ENCODE measurements at regions not wholly inside any gene's neighbourhood (a gene's known extent, or its start where the extent isn't known, plus 50 kb on each side); places are given as distances from the start of the nearest gene placed in this dataset.
"Not testable (repeated sequence)": the region's sequence is repeated elsewhere in the genome, so short reads cannot be mapped to it uniquely, and the experiment has no call there.

DNA sequence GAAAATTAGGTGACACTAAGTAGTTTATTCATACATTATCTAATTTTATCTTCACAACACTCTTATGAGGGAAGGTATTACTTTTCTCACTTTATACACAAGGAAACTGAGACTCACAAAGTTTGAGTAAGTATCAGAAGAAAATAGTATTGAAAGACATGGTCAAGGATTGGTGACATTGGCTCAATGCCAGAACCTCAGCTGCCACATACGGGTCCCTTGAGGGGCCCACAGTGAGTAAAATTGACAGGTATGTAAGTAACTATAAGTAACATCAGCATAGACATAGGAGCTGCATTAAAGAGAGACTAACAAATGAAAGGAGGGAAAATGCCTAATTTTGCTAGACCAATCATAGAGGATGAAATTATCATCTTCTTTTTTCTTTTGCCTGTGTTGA is 134.1 kb downstream of the COX18 start:
- H3K36me3 ChIP-seq (ENCODE audit: insufficient read depth, low read depth, low read length), result no peaks in the 10 kb centered on the region
- no peaks in the 10 kb centered on the region for H3K9me3 ChIP-seq (ENCODE audit: insufficient read depth, low read depth, low read length)
- no peak overlapping the region for H3K27ac ChIP-seq (ENCODE audit: low read length)
- no peaks in the 10 kb centered on the region for H3K27me3 ChIP-seq (ENCODE audit: insufficient read depth, low read length)
- no peak overlapping the region for H3K4me3 ChIP-seq (ENCODE audit: low read length)
- H3K9ac ChIP-seq (ENCODE audit: low read depth, low read length), result no peak overlapping the region
- no peaks in the 10 kb centered on the region for H3K4me1 ChIP-seq (ENCODE audit: insufficient read depth, low read length)

- H3K27ac ChIP-seq (ENCODE audit: low read length), result no peak overlapping the region
- no peaks in the 10 kb centered on the region for H3K9me3 ChIP-seq (ENCODE audit: insufficient read depth, low read depth, low read length)
- no peaks in the 10 kb centered on the region for H3K4me1 ChIP-seq (ENCODE audit: insufficient read depth, low read length)
- no peaks in the 10 kb centered on the region for H3K36me3 ChIP-seq (ENCODE audit: insufficient read depth, low read depth, low read length)
- H3K4me3 ChIP-seq (ENCODE audit: low read length), result no peak overlapping the region
- no peak overlapping the region for H3K9ac ChIP-seq (ENCODE audit: low read depth, low read length)
- no peaks in the 10 kb centered on the region for H3K27me3 ChIP-seq (ENCODE audit: insufficient read depth, low read length)
These were observed 136.5 kb downstream of the COX18 start for GRCh38 chr4:72933029-72933428.

DNA sequence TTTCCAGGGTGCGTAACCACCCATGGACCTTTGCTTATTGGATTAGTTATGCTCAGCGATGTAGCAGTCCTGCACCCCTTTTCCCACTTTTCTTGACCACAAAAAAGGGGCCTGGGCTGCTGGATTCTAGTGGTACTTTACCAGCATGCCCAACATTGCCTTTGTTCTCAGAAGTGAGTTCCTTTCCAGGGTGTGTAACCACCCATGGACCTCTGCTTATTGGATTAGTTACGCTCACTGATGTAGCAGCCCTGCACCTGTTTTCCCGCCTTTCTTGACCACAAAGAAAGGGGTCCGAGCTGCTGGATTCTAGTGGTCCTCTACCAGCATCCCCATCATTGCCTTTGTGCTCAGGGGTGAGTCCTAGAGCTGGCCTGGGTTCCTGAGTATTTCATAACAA is 138.2 kb downstream of the COX18 start:
- H3K27ac ChIP-seq (ENCODE audit: low read length), result no peak overlapping the region
- H3K9me3 ChIP-seq (ENCODE audit: insufficient read depth, low read depth, low read length), result no peaks in the 10 kb centered on the region
- no peak overlapping the region for H3K4me3 ChIP-seq (ENCODE audit: low read length)

GRCh38 chr4:72929596-72930274 is 139.8 kb downstream of the COX18 start:
- H3K27me3 ChIP-seq (ENCODE audit: insufficient read depth, low read length); H3K27ac ChIP-seq (ENCODE audit: low read length); H3K9ac ChIP-seq (ENCODE audit: low read depth, low read length); H3K4me1 ChIP-seq (ENCODE audit: insufficient read depth, low read length); H3K4me3 ChIP-seq (ENCODE audit: low read length); H3K9me3 ChIP-seq (ENCODE audit: insufficient read depth, low read depth, low read length); H3K36me3 ChIP-seq (ENCODE audit: insufficient read depth, low read depth, low read length): not testable (repeated sequence)

More for the DNA sequence above, 138.2 kb downstream of the COX18 start:
- H3K36me3 ChIP-seq (ENCODE audit: insufficient read depth, low read depth, low read length), result no peaks in the 10 kb centered on the region
- H3K4me1 ChIP-seq (ENCODE audit: insufficient read depth, low read length), result no peaks in the 10 kb centered on the region
- no peak overlapping the region for H3K9ac ChIP-seq (ENCODE audit: low read depth, low read length)
- H3K27me3 ChIP-seq (ENCODE audit: insufficient read depth, low read length), result no peaks in the 10 kb centered on the region

GRCh38 chr4:72924814-72925213 is 144.7 kb downstream of the COX18 start:
- H3K27me3 ChIP-seq (ENCODE audit: insufficient read depth, low read length), result no peaks in the 10 kb centered on the region
- H3K4me3 ChIP-seq (ENCODE audit: low read length), result no peak overlapping the region
- H3K4me1 ChIP-seq (ENCODE audit: insufficient read depth, low read length), result no peaks in the 10 kb centered on the region
- H3K9ac ChIP-seq (ENCODE audit: low read depth, low read length), result no peak overlapping the region
- H3K27ac ChIP-seq (ENCODE audit: low read length), result no peak overlapping the region
- no peaks in the 10 kb centered on the region for H3K36me3 ChIP-seq (ENCODE audit: insufficient read depth, low read depth, low read length)
- H3K9me3 ChIP-seq (ENCODE audit: insufficient read depth, low read depth, low read length), result no peaks in the 10 kb centered on the region

- H3K27me3 ChIP-seq (ENCODE audit: insufficient read depth, low read length), result no peaks in the 10 kb centered on the region
- H3K4me1 ChIP-seq (ENCODE audit: insufficient read depth, low read length), result no peaks in the 10 kb centered on the region
- H3K36me3 ChIP-seq (ENCODE audit: insufficient read depth, low read depth, low read length), result no peaks in the 10 kb centered on the region
- no peaks in the 10 kb centered on the region for H3K9me3 ChIP-seq (ENCODE audit: insufficient read depth, low read depth, low read length)
- no peak overlapping the region for H3K4me3 ChIP-seq (ENCODE audit: low read length)
- no peak overlapping the region for H3K9ac ChIP-seq (ENCODE audit: low read depth, low read length)
- H3K27ac ChIP-seq (ENCODE audit: low read length), result no peak overlapping the region
These were observed 149.6 kb downstream of the COX18 start for GRCh38 chr4:72919937-72920336.

DNA sequence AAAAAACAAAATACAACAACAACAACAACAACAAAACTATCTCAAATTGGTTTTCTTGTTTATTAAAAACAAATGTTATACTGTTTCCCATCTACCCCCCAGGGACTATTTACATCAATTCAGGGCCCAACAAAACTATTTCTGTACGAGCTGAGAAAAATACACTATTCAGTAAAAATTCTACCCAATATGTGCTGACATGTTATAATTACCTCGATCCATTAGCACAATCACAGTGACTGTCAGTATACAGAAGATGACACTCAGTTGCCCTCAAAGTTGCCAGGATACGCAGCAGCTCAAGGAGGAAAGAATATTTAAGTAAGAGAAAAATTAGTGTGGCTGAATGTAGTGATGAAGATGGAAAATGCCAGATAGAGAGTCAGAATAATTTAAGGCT is 150.1 kb downstream of the COX18 start:
- no peak overlapping the region for H3K9ac ChIP-seq (ENCODE audit: low read depth, low read length)
- H3K9me3 ChIP-seq (ENCODE audit: insufficient read depth, low read depth, low read length), result no peaks in the 10 kb centered on the region
- H3K4me1 ChIP-seq (ENCODE audit: insufficient read depth, low read length), result no peaks in the 10 kb centered on the region
- H3K36me3 ChIP-seq (ENCODE audit: insufficient read depth, low read depth, low read length), result no peaks in the 10 kb centered on the region
- H3K4me3 ChIP-seq (ENCODE audit: low read length), result no peak overlapping the region
- no peak overlapping the region for H3K27ac ChIP-seq (ENCODE audit: low read length)
- H3K27me3 ChIP-seq (ENCODE audit: insufficient read depth, low read length), result no peaks in the 10 kb centered on the region

DNA sequence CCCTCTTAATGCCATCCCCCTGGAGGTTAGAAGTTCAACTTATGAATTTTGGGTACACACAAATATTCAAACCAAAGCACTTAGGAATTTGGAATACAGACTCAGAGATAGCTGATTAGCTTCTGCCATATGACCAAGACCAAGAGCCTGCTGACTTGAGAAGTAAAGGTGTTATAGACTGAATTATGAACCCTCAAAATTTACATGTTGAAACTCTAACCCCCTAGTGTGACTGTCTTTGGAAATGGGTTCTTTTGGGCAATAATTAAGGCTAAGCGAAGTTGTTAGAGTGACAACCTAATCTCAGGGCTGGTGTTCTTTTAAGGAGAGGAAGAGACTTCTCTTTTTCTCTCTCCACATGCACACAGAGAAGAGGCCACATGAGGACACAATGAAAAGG is 151.2 kb downstream of the COX18 start:
- H3K9me3 ChIP-seq (ENCODE audit: insufficient read depth, low read depth, low read length), result no peaks in the 10 kb centered on the region
- no peak overlapping the region for H3K4me3 ChIP-seq (ENCODE audit: low read length)
- no peak overlapping the region for H3K9ac ChIP-seq (ENCODE audit: low read depth, low read length)
- no peak overlapping the region for H3K27ac ChIP-seq (ENCODE audit: low read length)
- no peaks in the 10 kb centered on the region for H3K36me3 ChIP-seq (ENCODE audit: insufficient read depth, low read depth, low read length)
- H3K27me3 ChIP-seq (ENCODE audit: insufficient read depth, low read length), result no peaks in the 10 kb centered on the region
- no peaks in the 10 kb centered on the region for H3K4me1 ChIP-seq (ENCODE audit: insufficient read depth, low read length)

GRCh38 chr4:72911316-72911715 is 158.2 kb downstream of the COX18 start:
- Histone ChIP-seq H3K27me3 (ENCODE audit: insufficient read depth, low read length) (no peaks in the 10 kb centered on the region), H3K36me3 (ENCODE audit: insufficient read depth, low read depth, low read length) (no peaks in the 10 kb centered on the region), H3K9me3 (ENCODE audit: insufficient read depth, low read depth, low read length) (no peaks in the 10 kb centered on the region), H3K9ac (ENCODE audit: low read depth, low read length) (no peak overlapping the region), H3K4me3 (ENCODE audit: low read length) (no peak overlapping the region), H3K4me1 (ENCODE audit: insufficient read depth, low read length) (no peaks in the 10 kb centered on the region), H3K27ac (ENCODE audit: low read length) (no peak overlapping the region)

GRCh38 chr4:72909461-72909860 is 160.1 kb downstream of the COX18 start:
- H3K9ac ChIP-seq (ENCODE audit: low read depth, low read length), result no peak overlapping the region
- H3K4me1 ChIP-seq (ENCODE audit: insufficient read depth, low read length), result no peaks in the 10 kb centered on the region
- H3K36me3 ChIP-seq (ENCODE audit: insufficient read depth, low read depth, low read length), result no peaks in the 10 kb centered on the region
- H3K27me3 ChIP-seq (ENCODE audit: insufficient read depth, low read length), result no peaks in the 10 kb centered on the region
- H3K4me3 ChIP-seq (ENCODE audit: low read length), result no peak overlapping the region
- no peaks in the 10 kb centered on the region for H3K9me3 ChIP-seq (ENCODE audit: insufficient read depth, low read depth, low read length)
- H3K27ac ChIP-seq (ENCODE audit: low read length), result no peak overlapping the region

DNA sequence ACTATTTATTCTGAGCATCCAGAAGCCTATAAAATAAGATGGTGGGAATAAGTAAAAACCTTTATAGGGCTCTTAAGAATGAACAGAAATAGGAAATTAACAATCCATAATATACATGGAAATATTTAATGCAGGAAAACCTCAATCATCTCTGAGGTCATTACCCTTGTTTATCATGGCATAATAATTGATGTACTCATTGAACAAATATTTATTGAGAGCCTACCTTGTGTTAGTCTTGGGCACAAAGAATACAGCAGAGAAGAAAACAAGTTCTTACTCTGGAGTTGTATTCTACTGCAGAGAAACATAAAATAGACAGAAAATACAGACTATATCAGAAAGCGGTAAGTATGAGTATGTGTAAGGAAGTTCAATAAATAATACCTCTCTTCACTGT is 167.2 kb downstream of the COX18 start:
- Histone ChIP-seq H3K27me3 (ENCODE audit: insufficient read depth, low read length) (no peaks in the 10 kb centered on the region), H3K9ac (ENCODE audit: low read depth, low read length) (no peak overlapping the region), H3K4me1 (ENCODE audit: insufficient read depth, low read length) (peaks cover 13% of the 10 kb centered on the region; the same call in 1 of the 2 replicates), H3K4me3 (ENCODE audit: low read length) (no peak overlapping the region), H3K36me3 (ENCODE audit: insufficient read depth, low read depth, low read length) (no peaks in the 10 kb centered on the region), H3K9me3 (ENCODE audit: insufficient read depth, low read depth, low read length) (no peaks in the 10 kb centered on the region), H3K27ac (ENCODE audit: low read length) (no peak overlapping the region)

DNA sequence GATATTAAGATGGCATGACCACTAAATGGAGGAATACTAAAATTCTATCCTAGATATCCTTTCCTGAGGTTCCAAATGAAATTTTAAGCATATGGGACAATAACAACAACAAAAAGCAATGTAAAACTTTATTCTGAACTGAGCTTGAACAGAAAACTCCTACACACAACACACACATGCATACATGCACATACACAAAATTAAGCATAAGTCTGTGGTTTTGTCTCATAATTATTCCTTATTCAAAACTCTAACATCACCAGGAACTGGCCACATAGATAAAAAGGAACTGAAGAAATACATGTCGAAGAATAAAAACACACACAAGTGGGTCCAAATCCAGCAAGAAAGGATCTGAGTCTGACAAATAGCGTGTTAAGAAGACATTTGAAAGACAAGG is 168.0 kb downstream of the COX18 start:
- Histone ChIP-seq H3K4me3 (ENCODE audit: low read length) (no peak overlapping the region), H3K27me3 (ENCODE audit: insufficient read depth, low read length) (no peaks in the 10 kb centered on the region), H3K36me3 (ENCODE audit: insufficient read depth, low read depth, low read length) (no peaks in the 10 kb centered on the region), H3K9ac (ENCODE audit: low read depth, low read length) (no peak overlapping the region), H3K27ac (ENCODE audit: low read length) (no peak overlapping the region), H3K4me1 (ENCODE audit: insufficient read depth, low read length) (peaks cover 13% of the 10 kb centered on the region; the same call in 1 of the 2 replicates), H3K9me3 (ENCODE audit: insufficient read depth, low read depth, low read length) (no peaks in the 10 kb centered on the region)
